Upper lobe of right lung (tissue), 1 donor: ENCODE measurements at regions not wholly inside any gene's neighbourhood (a gene's known extent, or its start where the extent isn't known, plus 50 kb on each side); places are given as distances from the start of the nearest gene placed in this dataset.

Source experiments
- ATAC-seq: fragments of 200-7000 bp; cut with Tn5 transposase; one replicate; pipeline ENCODE4 v1.9.1; 2020; ENCODE audit warnings: mild to moderate bottlenecking, moderate library complexity
- DNase-seq: peaks from one replicate; pipeline ENCODE4 v3.0.0-alpha.2; 2020
- H3K27ac ChIP-seq: fragments of 200-600 bp; one replicate; pipeline ENCODE4 v1.8.0; 2022
- H3K27me3 ChIP-seq: fragments of 200-600 bp; one replicate; pipeline ENCODE4 v1.8.0; 2022; ENCODE audit warnings: mild to moderate bottlenecking
- H3K36me3 ChIP-seq: fragments of 200-600 bp; one replicate; pipeline ENCODE4 v1.8.0; 2022
- H3K4me1 ChIP-seq: fragments of 200-600 bp; one replicate; pipeline ENCODE4 v1.8.0; 2022
- H3K4me3 ChIP-seq: fragments of 200-600 bp; one replicate; pipeline ENCODE4 v1.8.0; 2022; ENCODE audit warnings: mild to moderate bottlenecking
- H3K9me3 ChIP-seq: fragments of 200-600 bp; one replicate; pipeline ENCODE4 v1.8.0; 2022
- intact Hi-C: fragments of 100-400 bp; cut with DNase I; formaldehyde crosslinking; loops from one replicate; pipeline ENCODE4 v1.11.0; 2022
- TF ChIP-seq, protein P1 (sequence below): fragments of 200-600 bp; IDR thresholded peaks from one replicate; pipeline ENCODE4 v1.8.0; 2022; ENCODE audit warnings: antibody characterized with exemption
- donor health status: DM: no; HTN: yes; CAD: no; lungs with severe emphysema.

DNA sequence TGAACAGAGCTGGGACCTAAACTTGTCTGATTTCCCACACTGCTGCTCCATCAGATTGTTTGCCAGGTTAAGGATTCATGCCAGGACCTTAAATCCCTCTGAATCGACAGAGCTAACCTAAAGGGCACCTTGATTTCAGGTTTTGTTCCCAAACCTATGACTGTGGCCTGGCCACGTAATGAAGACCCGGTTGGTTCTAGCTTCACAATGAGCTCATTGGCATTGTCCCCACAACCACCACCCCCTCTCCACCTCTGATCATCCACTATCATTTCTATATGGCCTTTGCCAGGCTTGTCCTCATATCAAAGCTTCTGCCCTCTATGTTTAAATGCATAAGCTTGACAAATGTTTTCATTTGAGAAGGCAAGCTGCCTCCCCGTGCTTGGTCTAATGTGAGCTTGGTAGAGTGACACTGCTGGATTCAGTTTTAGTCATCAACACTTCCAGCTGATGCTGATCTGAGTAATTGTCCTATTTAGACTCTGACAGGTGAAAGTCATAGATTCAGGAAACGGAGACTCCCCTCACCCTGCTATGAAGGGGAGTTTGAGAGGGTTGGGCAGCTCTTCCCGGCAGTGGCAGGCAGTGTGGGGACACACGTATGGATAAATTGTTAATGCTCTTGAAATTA lies 407.1 kb upstream of the CFAP20DC start:
- Histone ChIP-seq H3K4me1 (no peaks in the 10 kb centered on the region), H3K9me3 (no peaks in the 10 kb centered on the region), H3K36me3 (no peaks in the 10 kb centered on the region), H3K27me3 (no peaks in the 10 kb centered on the region), H3K27ac (no peak overlapping the region), H3K4me3 (no peak overlapping the region)
- DNase-seq (no peak), ATAC-seq (no peak)
- intact Hi-C loops, result no loop called here
- TF ChIP-seq, protein P1, sequence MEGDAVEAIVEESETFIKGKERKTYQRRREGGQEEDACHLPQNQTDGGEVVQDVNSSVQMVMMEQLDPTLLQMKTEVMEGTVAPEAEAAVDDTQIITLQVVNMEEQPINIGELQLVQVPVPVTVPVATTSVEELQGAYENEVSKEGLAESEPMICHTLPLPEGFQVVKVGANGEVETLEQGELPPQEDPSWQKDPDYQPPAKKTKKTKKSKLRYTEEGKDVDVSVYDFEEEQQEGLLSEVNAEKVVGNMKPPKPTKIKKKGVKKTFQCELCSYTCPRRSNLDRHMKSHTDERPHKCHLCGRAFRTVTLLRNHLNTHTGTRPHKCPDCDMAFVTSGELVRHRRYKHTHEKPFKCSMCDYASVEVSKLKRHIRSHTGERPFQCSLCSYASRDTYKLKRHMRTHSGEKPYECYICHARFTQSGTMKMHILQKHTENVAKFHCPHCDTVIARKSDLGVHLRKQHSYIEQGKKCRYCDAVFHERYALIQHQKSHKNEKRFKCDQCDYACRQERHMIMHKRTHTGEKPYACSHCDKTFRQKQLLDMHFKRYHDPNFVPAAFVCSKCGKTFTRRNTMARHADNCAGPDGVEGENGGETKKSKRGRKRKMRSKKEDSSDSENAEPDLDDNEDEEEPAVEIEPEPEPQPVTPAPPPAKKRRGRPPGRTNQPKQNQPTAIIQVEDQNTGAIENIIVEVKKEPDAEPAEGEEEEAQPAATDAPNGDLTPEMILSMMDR, result no peak

DNA sequence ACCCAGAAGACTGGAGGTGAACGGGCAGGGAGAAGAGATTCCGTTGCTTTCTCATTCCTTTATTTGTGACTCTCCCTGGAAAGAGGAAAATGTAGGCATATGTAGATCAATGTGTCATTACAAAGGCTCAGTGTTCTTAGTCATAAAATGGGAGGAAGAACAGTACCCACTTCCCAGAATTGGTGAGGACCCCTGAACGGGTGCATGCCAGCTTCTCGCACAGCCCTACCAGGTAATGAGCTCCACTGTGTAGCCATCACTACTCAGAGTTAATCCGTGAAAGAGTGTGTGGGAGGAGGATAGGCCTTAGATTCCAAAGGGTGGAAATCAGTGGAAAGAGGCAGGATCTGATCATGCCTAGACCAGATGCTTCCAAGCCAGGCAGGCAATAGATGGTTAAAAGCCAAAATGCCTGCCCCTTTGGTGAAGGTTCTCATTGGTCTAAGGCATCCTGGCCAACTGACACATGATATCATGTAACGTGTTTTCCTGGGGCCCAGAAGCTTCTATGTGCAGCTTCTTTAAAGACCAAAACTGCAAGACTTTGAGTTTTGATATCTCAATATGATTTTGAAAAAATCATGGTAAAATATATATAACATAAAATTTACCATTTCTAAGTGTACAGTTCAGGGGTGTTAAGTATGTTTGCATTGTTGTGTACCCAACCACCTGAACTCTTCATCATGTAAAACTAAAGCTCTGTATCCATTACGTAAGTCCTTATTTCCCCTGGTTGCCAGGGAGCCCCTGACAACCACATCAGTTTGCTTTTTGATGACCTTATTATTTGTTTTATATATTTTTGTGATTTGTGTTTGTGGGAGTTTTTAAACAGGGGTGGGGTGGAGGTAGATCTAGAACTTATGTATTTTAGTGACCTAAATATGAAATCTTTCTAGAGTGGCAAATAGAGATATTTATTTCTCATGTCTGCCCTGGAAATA lies 402.2 kb upstream of the CFAP20DC start:
- Histone ChIP-seq H3K4me3 (no peak overlapping the region), H3K36me3 (no peaks in the 10 kb centered on the region), H3K9me3 (no peaks in the 10 kb centered on the region), H3K4me1 (peaks cover 5% of the 10 kb centered on the region), H3K27ac (peak overlapping the region; percentile 15), H3K27me3 (no peaks in the 10 kb centered on the region)
- ATAC-seq (no peak), DNase-seq (no peak)
- intact Hi-C loops, result no loop called here
- TF ChIP-seq, protein P1, result no peak

DNA sequence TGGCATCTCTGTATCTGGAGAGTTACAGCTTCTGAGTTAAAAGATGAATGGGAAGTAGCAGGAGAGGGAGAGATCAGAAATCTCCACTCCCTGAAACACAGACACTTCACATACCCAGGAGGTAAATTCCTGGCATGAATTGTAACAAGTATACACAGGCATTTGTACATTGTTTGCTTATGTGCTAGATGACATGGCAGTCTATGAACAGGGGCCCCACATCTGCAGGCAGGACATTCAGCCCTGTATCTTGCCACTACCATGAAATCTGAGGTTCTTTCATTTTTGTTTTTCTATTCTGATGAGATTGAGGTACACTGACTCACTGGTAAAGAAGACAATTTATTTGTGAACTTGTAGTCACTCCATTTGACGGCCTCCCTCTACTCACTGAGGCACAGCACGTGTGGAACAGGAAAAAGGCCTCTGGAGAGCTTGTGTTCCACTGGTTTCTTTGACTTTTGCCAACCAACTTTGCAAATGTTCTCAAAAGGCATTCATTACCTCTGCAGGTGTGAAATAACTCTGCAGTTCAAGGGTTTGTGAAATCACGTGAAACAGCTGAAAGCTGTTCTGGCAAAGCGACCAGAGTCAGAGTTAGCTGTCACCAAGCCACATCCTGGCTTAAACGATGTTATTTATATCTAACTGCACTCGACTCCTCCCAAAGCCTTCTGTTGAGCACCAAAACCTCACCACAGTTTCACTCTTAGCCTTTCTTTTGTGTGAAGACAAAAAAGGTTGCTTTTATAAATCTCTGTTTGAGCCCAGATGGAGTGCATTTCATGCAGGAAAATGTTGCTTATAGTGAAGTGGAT lies 401.3 kb upstream of the CFAP20DC start:
- no peak overlapping the region for H3K4me3 ChIP-seq
- peaks cover 5% of the 10 kb centered on the region for H3K4me1 ChIP-seq
- intact Hi-C loops, result no loop called here
- no peaks in the 10 kb centered on the region for H3K9me3 ChIP-seq
- no peaks in the 10 kb centered on the region for H3K27me3 ChIP-seq
- TF ChIP-seq, protein P1, result no peak
- DNase-seq, result no peak
- H3K36me3 ChIP-seq, result no peaks in the 10 kb centered on the region
- H3K27ac ChIP-seq, result peak overlapping the region; percentile 15
- peak; percentile 83 for ATAC-seq

DNA sequence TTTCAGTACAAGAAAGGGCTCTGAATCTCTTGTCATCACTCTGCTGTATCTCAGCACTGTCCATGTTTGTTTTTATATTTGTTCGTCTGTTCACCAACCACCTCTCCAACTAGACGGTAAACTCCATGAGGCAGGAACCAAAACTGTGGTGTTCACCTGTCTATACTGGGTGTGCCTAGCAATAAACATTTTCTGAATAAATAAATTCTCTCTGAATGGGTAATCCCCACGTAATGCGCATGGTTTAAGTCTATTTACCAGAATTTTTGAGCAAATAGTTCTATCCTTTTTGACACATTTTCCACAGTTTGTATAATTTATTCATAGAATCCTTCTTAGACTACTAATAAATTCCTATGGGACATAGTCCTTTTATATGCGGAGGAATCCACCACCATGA lies 400.6 kb upstream of the CFAP20DC start:
- Histone ChIP-seq H3K27me3 (no peaks in the 10 kb centered on the region), H3K9me3 (no peaks in the 10 kb centered on the region), H3K27ac (no peak overlapping the region), H3K36me3 (no peaks in the 10 kb centered on the region), H3K4me3 (no peak overlapping the region), H3K4me1 (peaks cover 5% of the 10 kb centered on the region)
- TF ChIP-seq, protein P1, result no peak
- intact Hi-C loops, result no loop called here
- no peak for DNase-seq
- ATAC-seq, result no peak

DNA sequence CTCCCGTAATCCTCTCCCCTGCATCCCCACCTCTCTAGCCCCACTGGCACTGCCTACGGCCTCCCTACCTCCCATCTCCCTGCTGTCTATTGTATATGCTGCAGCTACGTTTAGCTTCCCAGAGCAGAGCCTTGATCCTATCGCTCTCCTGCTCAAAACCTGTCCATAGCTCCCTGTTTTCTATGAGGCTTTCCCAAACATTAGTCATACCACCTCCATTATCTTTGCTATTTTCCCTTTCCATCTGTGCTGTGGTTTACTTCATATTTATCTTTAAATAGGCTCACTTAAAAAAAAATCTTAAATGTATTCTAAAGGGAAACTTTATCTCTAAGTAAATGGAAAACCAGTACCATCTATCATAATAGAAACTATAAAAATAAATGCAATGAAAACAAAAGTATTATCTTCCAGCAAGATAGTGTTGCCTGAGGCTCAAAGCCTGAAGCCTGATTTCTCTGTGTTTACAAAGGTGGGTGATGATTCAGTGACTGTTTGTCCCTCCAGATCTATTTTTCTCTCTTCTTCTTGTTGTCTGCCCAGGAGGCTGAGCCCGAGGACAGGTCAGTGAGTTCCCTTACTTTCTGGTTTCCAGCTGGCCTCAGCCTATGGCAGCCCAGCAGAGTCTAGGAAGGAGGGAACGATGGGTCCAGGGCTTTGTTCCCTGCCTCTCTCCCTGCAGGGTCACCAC lies 397.1 kb upstream of the CFAP20DC start:
- ATAC-seq (no peak), DNase-seq (no peak)
- H3K36me3 ChIP-seq, result no peaks in the 10 kb centered on the region
- no peak overlapping the region for H3K27ac ChIP-seq
- H3K4me3 ChIP-seq, result no peak overlapping the region
- TF ChIP-seq, protein P1, result no peak
- peaks cover 5% of the 10 kb centered on the region for H3K4me1 ChIP-seq
- no peaks in the 10 kb centered on the region for H3K9me3 ChIP-seq
- no peaks in the 10 kb centered on the region for H3K27me3 ChIP-seq
- intact Hi-C loops, result no loop called here
